ENCODE measurements at regions not wholly inside any gene's neighbourhood (a gene's known extent, or its start where the extent isn't known, plus 50 kb on each side); places are given as distances from the start of the nearest gene placed in this dataset.

- TF ChIP-seq EZH2 (IDR thresholded peaks at IDR 0.05; ENCODE audit: low read length, missing control alignments), result no peak
- peak in 1 of 2 donors; percentile 23 for TF ChIP-seq CTCF (conservative IDR thresholded peaks at IDR 0.05 in 1 of 2, IDR thresholded peaks at IDR 0.05 in 1 of 2; ENCODE audit: low read depth in 1 of 2, low read length in 2 of 2)
- H3K4me2 ChIP-seq (ENCODE audit: extremely low read depth, insufficient read depth, low read length), result no peak overlapping the region
- peak in 1 of 2 donors; percentile 37 for DNase-seq (ENCODE audit: low read depth in 2 of 2)
These were observed 253.6 kb downstream of the KIF20B start for GRCh38 chr10:89954787-89955566.

GRCh38 chr10:89959433-89960110, 258.2 kb downstream of the KIF20B start:
- peak; percentile 16 to 71 for DNase-seq (ENCODE audit: low read depth in 2 of 2)
- no peaks in the 10 kb centered on the region for H3K79me2 ChIP-seq (ENCODE audit: control insufficient read depth, insufficient read depth, low read length)
- no peak overlapping the region for H3K27ac ChIP-seq (ENCODE audit: insufficient read depth, low read length)
- H3K36me3 ChIP-seq (ENCODE audit: control insufficient read depth, insufficient read depth, low read length), result no peaks in the 10 kb centered on the region
- peaks cover 2% of the 10 kb centered on the region for H3K27me3 ChIP-seq (ENCODE audit: control insufficient read depth, insufficient read depth, low read length)
- no peaks in the 10 kb centered on the region for H3K4me1 ChIP-seq (ENCODE audit: control insufficient read depth, extremely low read depth, insufficient read depth, low read length)
- no peak overlapping the region for H2AFZ ChIP-seq (ENCODE audit: low read length)
- H3K9ac ChIP-seq (ENCODE audit: insufficient read depth, low read length), result no peak overlapping the region
- H3K4me2 ChIP-seq (ENCODE audit: extremely low read depth, insufficient read depth, low read length), result no peak overlapping the region
- TF ChIP-seq CTCF (conservative IDR thresholded peaks at IDR 0.05 in 1 of 2, IDR thresholded peaks at IDR 0.05 in 1 of 2; ENCODE audit: low read depth in 1 of 2, low read length in 2 of 2) (no peak), EZH2 (IDR thresholded peaks at IDR 0.05; ENCODE audit: low read length, missing control alignments) (no peak)
- H3K4me3 ChIP-seq (replicated peaks in 1 of 4; ENCODE audit: control extremely low read depth in 1 of 4, insufficient read depth in 1 of 4, low read depth in 3 of 4, low read length in 4 of 4), result no peak overlapping the region
- H4K20me1 ChIP-seq (ENCODE audit: control insufficient read depth, extremely low read depth, insufficient read depth, low read length), result no peaks in the 10 kb centered on the region
- H3K9me3 ChIP-seq (ENCODE audit: control insufficient read depth, insufficient read depth, low read depth, low read length), result no peaks in the 10 kb centered on the region

More at GRCh38 chr10:89954787-89955566, 253.6 kb downstream of the KIF20B start:
- Histone ChIP-seq H3K79me2 (ENCODE audit: control insufficient read depth, insufficient read depth, low read length) (no peaks in the 10 kb centered on the region), H3K4me3 (replicated peaks in 1 of 4; ENCODE audit: control extremely low read depth in 1 of 4, insufficient read depth in 1 of 4, low read depth in 3 of 4, low read length in 4 of 4) (no peak overlapping the region), H3K9me3 (ENCODE audit: control insufficient read depth, insufficient read depth, low read depth, low read length) (no peaks in the 10 kb centered on the region), H3K27me3 (ENCODE audit: control insufficient read depth, insufficient read depth, low read length) (no peaks in the 10 kb centered on the region), H2AFZ (ENCODE audit: low read length) (no peak overlapping the region), H3K27ac (ENCODE audit: insufficient read depth, low read length) (no peak overlapping the region), H4K20me1 (ENCODE audit: control insufficient read depth, extremely low read depth, insufficient read depth, low read length) (no peaks in the 10 kb centered on the region), H3K4me1 (ENCODE audit: control insufficient read depth, extremely low read depth, insufficient read depth, low read length) (no peaks in the 10 kb centered on the region), H3K9ac (ENCODE audit: insufficient read depth, low read length) (no peak overlapping the region), H3K36me3 (ENCODE audit: control insufficient read depth, insufficient read depth, low read length) (no peaks in the 10 kb centered on the region)

DNA sequence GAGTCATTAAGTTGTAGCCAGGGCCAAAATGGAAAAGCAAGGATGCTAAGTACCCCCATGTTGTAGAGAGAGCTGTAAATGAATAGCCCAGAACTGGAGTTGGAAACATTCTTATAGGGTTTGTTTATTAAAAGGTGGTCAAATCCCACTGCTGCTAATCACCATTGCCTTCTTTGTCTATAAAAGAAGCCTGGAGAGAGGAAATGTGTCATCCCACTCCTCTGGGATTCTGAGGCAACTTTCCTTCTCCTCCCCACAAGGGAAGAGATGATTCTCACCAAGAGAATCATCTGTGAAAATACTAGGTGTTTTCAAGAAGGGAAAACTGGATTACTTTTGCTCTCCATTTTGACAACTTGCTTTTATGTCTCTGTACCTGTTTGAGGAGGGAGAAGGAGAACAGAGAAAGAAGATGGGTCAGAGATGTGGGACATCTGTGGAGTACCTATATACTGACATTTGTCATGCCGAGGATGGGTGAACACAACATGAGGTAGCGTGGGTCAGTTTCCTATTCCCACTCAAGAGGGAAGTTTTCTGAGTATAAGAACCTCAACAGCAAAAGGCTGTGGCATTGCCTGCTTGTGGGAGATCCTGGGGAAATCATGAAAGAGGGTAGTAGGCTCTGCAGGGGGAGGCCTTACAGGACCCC, 262.2 kb downstream of the KIF20B start:
- Histone ChIP-seq H3K4me3 (replicated peaks in 1 of 4; ENCODE audit: control extremely low read depth in 1 of 4, insufficient read depth in 1 of 4, low read depth in 3 of 4, low read length in 4 of 4) (no peak overlapping the region), H4K20me1 (ENCODE audit: control insufficient read depth, extremely low read depth, insufficient read depth, low read length) (no peaks in the 10 kb centered on the region), H3K9me3 (ENCODE audit: control insufficient read depth, insufficient read depth, low read depth, low read length) (no peaks in the 10 kb centered on the region), H3K27me3 (ENCODE audit: control insufficient read depth, insufficient read depth, low read length) (peaks cover 2% of the 10 kb centered on the region), H3K36me3 (ENCODE audit: control insufficient read depth, insufficient read depth, low read length) (no peaks in the 10 kb centered on the region), H3K79me2 (ENCODE audit: control insufficient read depth, insufficient read depth, low read length) (no peaks in the 10 kb centered on the region), H3K4me2 (ENCODE audit: extremely low read depth, insufficient read depth, low read length) (no peak overlapping the region), H3K4me1 (ENCODE audit: control insufficient read depth, extremely low read depth, insufficient read depth, low read length) (no peaks in the 10 kb centered on the region), H3K9ac (ENCODE audit: insufficient read depth, low read length) (no peak overlapping the region), H3K27ac (ENCODE audit: insufficient read depth, low read length) (no peak overlapping the region), H2AFZ (ENCODE audit: low read length) (no peak overlapping the region)
- peak in 1 of 2 donors; percentile 62 for DNase-seq (ENCODE audit: low read depth in 2 of 2)
- TF ChIP-seq CTCF (conservative IDR thresholded peaks at IDR 0.05 in 1 of 2, IDR thresholded peaks at IDR 0.05 in 1 of 2; ENCODE audit: low read depth in 1 of 2, low read length in 2 of 2) (no peak), EZH2 (IDR thresholded peaks at IDR 0.05; ENCODE audit: low read length, missing control alignments) (no peak)

Data from fibroblast of lung (primary cell).